C4-2B (cell line): ENCODE measurements at regions not wholly inside any gene's neighbourhood (a gene's known extent, or its start where the extent isn't known, plus 50 kb on each side); places are given as distances from the start of the nearest gene placed in this dataset.

Experiments used
- CTCF ChIP-seq: fragments of 450-650 bp; conservative IDR thresholded peaks from 2 replicates; pipeline ENCODE4 v1.5.1; 2017; ENCODE audit warnings: mild to moderate bottlenecking
- ZFX ChIP-seq: fragments of 450-650 bp; IDR thresholded peaks from 2 replicates; pipeline ENCODE4 v1.6.1; 2017

GRCh38 chr18:71598374-71598773, 945.8 kb downstream of the CBLN2 start:
- TF ChIP-seq CTCF (no peak), ZFX (no peak)
